Neuronal stem cell (in vitro differentiated cells): ENCODE measurements at regions not wholly inside any gene's neighbourhood (a gene's known extent, or its start where the extent isn't known, plus 50 kb on each side); places are given as distances from the start of the nearest gene placed in this dataset.

Experiments used
- DNase-seq: peaks from one replicate; pipeline ENCODE4 v3.0.0-alpha.2; 2013; ENCODE audit warnings: low spot score
- H2AFZ ChIP-seq: one replicate; pipeline ENCODE4 v1.6.1; 2013; ENCODE audit warnings: mild to moderate bottlenecking, low read length, inconsistent platforms
- H2AK5ac ChIP-seq: 2 replicates; pipeline ENCODE4 v1.6.1; 2013; ENCODE audit warnings: low read depth, mild to moderate bottlenecking, inconsistent platforms, low read length, moderate library complexity, mixed read lengths
- H2BK120ac ChIP-seq: 2 replicates; pipeline ENCODE4 v1.6.1; 2013; ENCODE audit warnings: low read depth, mild to moderate bottlenecking, inconsistent platforms, low read length, moderate library complexity, mixed read lengths
- H2BK12ac ChIP-seq: one replicate; pipeline ENCODE4 v1.6.1; 2013; ENCODE audit warnings: low read length, inconsistent platforms
- H2BK15ac ChIP-seq: 2 replicates; pipeline ENCODE4 v1.6.1; 2013; ENCODE audit warnings: mild to moderate bottlenecking, low read length, inconsistent platforms, mixed read lengths
- H2BK5ac ChIP-seq: one replicate; pipeline ENCODE4 v1.6.1; 2013; ENCODE audit warnings: inconsistent platforms, mild to moderate bottlenecking, low read length, moderate library complexity
- H3K14ac ChIP-seq: one replicate; pipeline ENCODE4 v1.6.1; 2013; ENCODE audit warnings: low read length, inconsistent platforms
- H3K18ac ChIP-seq: 2 replicates; pipeline ENCODE4 v1.6.1; 2013; ENCODE audit warnings: low read length, inconsistent platforms
- H3K23ac ChIP-seq: 2 replicates; pipeline ENCODE4 v1.6.1; 2013; ENCODE audit warnings: low read depth, mild to moderate bottlenecking, mixed read lengths, low read length, inconsistent platforms; ENCODE audit not compliant: poor library complexity
- H3K27ac ChIP-seq: replicated peaks from 3 replicates; pipeline ENCODE4 v1.5.1; 2013; ENCODE audit warnings: low read length, inconsistent platforms
- H3K27me3 ChIP-seq, 3 experiments: 2 replicates each; pipeline ENCODE4 v1.6.1; 2013; ENCODE audit warnings: low read length in 3 of 3, mild to moderate bottlenecking in 2 of 3, inconsistent platforms in 1 of 3, low read depth in 1 of 3, mixed read lengths in 1 of 3, moderate library complexity in 1 of 3; ENCODE audit not compliant: control insufficient read depth in 3 of 3, insufficient read depth in 3 of 3
- H3K36me3 ChIP-seq, 2 donors: replicated peaks in 1 of 2; 2 replicates each; pipeline ENCODE4 v1.6.1; 2013; ENCODE audit warnings: low read length in 2 of 2; ENCODE audit not compliant: control insufficient read depth in 2 of 2, insufficient read depth in 2 of 2
- H3K4ac ChIP-seq: 2 replicates; pipeline ENCODE4 v1.6.1; 2013; ENCODE audit warnings: inconsistent platforms, mild to moderate bottlenecking, low read length, moderate library complexity
- H3K4me1 ChIP-seq, 2 donors: 1 replicate in 1 of 2; 2 replicates in 1 of 2; pipeline ENCODE4 v1.6.1; 2013; ENCODE audit warnings: low read length in 2 of 2, low read depth in 1 of 2; ENCODE audit not compliant: control insufficient read depth in 2 of 2, insufficient read depth in 1 of 2
- H3K4me2 ChIP-seq: one replicate; pipeline ENCODE4 v1.6.1; 2013; ENCODE audit warnings: mild to moderate bottlenecking, low read length, inconsistent platforms; ENCODE audit not compliant: insufficient read depth, poor library complexity, severe bottlenecking
- H3K4me3 ChIP-seq, 2 donors: 2 replicates each; pipeline ENCODE4 v1.5.1; 2013; ENCODE audit warnings: low read length in 2 of 2, mild to moderate bottlenecking in 2 of 2, inconsistent platforms in 1 of 2, moderate library complexity in 1 of 2
- H3K79me1 ChIP-seq: one replicate; pipeline ENCODE4 v1.6.1; 2013; ENCODE audit warnings: low read depth, mild to moderate bottlenecking, inconsistent platforms, low read length, moderate library complexity
- H3K9ac ChIP-seq: one replicate; pipeline ENCODE4 v1.6.1; 2013; ENCODE audit warnings: mild to moderate bottlenecking, low read depth, low read length, inconsistent platforms; ENCODE audit not compliant: poor library complexity
- H3K9me3 ChIP-seq, 2 donors: replicated peaks in 1 of 2; 2 replicates each; pipeline versions ENCODE3 to v1.6.1; 2013; ENCODE audit warnings: low read length in 2 of 2, mild to moderate bottlenecking in 2 of 2, inconsistent platforms in 1 of 2, low read depth in 1 of 2, mixed read lengths in 1 of 2, moderate library complexity in 1 of 2; ENCODE audit not compliant: control insufficient read depth in 2 of 2, insufficient read depth in 1 of 2
- H4K8ac ChIP-seq: one replicate; pipeline ENCODE4 v1.6.1; 2013; ENCODE audit warnings: low read depth, mild to moderate bottlenecking, inconsistent platforms, low read length, moderate library complexity
- H4K91ac ChIP-seq: one replicate; pipeline ENCODE4 v1.6.1; 2013; ENCODE audit warnings: low read length, low read depth, mild to moderate bottlenecking, inconsistent platforms; ENCODE audit not compliant: poor library complexity
- WGBS, 2 donors: extraction: QIAGEN DNeasy Blood & Tissue Kit; methylation state at CpG; one replicate each; pipeline ENCODE4 v1.1.7; 2013; ENCODE audit warnings: missing lambda C conversion rate in 2 of 2, mixed read lengths in 1 of 2; ENCODE audit not compliant: insufficient read length in 2 of 2, insufficient replicate concordance in 1 of 2; ENCODE audit errors: extremely low coverage in 2 of 2; 5-methylcytosine and 5-hydroxymethylcytosine counted together

- Histone ChIP-seq H2BK120ac (no peak overlapping the region), H3K14ac (no peak overlapping the region)
Measured at GRCh38 chr9:100756217-100756616, 178.3 kb downstream of the CAVIN4 start.

DNA sequence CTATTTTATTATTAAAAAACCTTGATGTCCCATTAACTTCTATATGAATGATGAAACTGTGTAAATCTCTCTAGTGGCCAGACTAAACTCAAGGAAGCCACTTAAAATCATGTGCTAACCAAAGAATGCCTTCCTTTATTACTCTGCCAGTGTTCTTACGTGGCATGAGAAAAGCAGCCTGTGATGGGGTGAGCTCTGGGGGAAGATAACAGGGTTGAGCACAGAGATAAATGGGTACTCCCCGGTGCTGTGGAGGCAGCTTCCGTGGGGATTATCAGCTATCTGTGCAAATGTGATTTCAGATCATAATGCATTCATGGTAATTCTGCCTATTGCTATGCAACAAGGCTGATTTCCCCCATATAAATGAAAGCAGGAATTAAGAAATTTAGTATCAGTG lies 181.3 kb downstream of the CAVIN4 start:
- no CpG with 5 or more reads among the region's 3 CpGs for WGBS, 2 donors

More at GRCh38 chr9:100756217-100756616, 178.3 kb downstream of the CAVIN4 start:
- Histone ChIP-seq H3K4me2 (no peak overlapping the region), H3K79me1 (no peaks in the 10 kb centered on the region), H3K4me1 (no peaks in the 10 kb centered on the region), H2BK5ac (no peak overlapping the region), H3K9ac (no peak overlapping the region), H3K27ac (no peak overlapping the region), H4K8ac (no peak overlapping the region), H3K27me3 (no peaks in the 10 kb centered on the region), H3K36me3 (no peaks in the 10 kb centered on the region), H4K91ac (no peak overlapping the region), H3K18ac (no peak overlapping the region), H3K4ac (no peak overlapping the region), H3K9me3 (no peaks in the 10 kb centered on the region), H3K23ac (no peak overlapping the region), H2AK5ac (no peak overlapping the region), H3K4me3 (no peak overlapping the region), H2BK15ac (no peak overlapping the region), H2BK12ac (no peak overlapping the region), H2AFZ (no peak overlapping the region)
- DNase-seq: no peak
- no CpG with 5 or more reads among the region's 2 CpGs for WGBS, 2 donors

GRCh38 chr9:100761276-100761802 lies 183.5 kb downstream of the CAVIN4 start:
- Histone ChIP-seq H3K9me3 (no peaks in the 10 kb centered on the region), H2AFZ (no peak overlapping the region), H2BK5ac (no peak overlapping the region), H2BK120ac (no peak overlapping the region), H3K4me2 (no peak overlapping the region), H2BK15ac (no peak overlapping the region), H3K4me1 (no peaks in the 10 kb centered on the region), H3K36me3 (no peaks in the 10 kb centered on the region), H3K23ac (no peak overlapping the region), H3K14ac (no peak overlapping the region), H3K9ac (no peak overlapping the region), H3K4me3 (no peak overlapping the region), H4K8ac (no peak overlapping the region), H3K79me1 (no peaks in the 10 kb centered on the region), H3K27me3 (no peaks in the 10 kb centered on the region), H2BK12ac (no peak overlapping the region), H4K91ac (no peak overlapping the region), H2AK5ac (no peak overlapping the region), H3K4ac (no peak overlapping the region), H3K27ac (no peak overlapping the region), H3K18ac (no peak overlapping the region)
- no CpG with 5 or more reads among the region's 1 CpG for WGBS, 2 donors
- DNase-seq: no peak

More for the DNA sequence above, 181.3 kb downstream of the CAVIN4 start:
- Histone ChIP-seq H2BK5ac (no peak overlapping the region), H3K18ac (no peak overlapping the region), H2BK12ac (no peak overlapping the region), H2BK15ac (no peak overlapping the region), H2BK120ac (no peak overlapping the region), H3K79me1 (no peaks in the 10 kb centered on the region), H2AK5ac (no peak overlapping the region), H3K9ac (no peak overlapping the region), H3K27me3 (no peaks in the 10 kb centered on the region), H4K8ac (no peak overlapping the region), H4K91ac (no peak overlapping the region), H3K4me1 (no peaks in the 10 kb centered on the region), H3K36me3 (no peaks in the 10 kb centered on the region), H3K9me3 (no peaks in the 10 kb centered on the region), H3K4me3 (no peak overlapping the region), H3K27ac (no peak overlapping the region), H3K23ac (no peak overlapping the region), H3K14ac (no peak overlapping the region), H3K4ac (no peak overlapping the region), H2AFZ (no peak overlapping the region), H3K4me2 (no peak overlapping the region)
- no peak for DNase-seq

DNA sequence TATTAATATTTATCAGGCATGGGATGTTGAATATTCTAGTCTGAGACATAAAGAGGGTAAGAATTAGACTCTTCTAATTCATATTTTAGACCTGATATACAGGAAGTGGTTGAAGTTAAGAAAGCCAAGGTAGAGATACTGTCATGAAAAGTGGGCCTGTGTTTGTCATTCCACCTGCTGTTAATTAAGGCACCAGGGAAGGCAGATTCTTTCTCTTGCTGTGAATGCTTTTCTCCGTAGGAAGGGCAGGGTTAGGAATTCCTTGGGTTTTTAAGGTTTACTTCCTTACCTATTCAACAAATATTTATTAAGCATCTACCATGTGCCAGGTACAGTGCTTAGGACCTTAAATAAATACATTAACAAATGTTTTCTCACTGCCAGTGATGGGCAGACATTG lies 196.4 kb downstream of the CAVIN4 start:
- no peak overlapping the region for H3K4ac ChIP-seq
- H2BK5ac ChIP-seq: no peak overlapping the region
- no peaks in the 10 kb centered on the region for H3K27me3 ChIP-seq
- no peak overlapping the region for H3K27ac ChIP-seq
- H3K4me1 ChIP-seq: peaks cover 0 to 3% of the 10 kb centered on the region in 2 donors
- H3K9me3 ChIP-seq: no peaks in the 10 kb centered on the region
- WGBS, 2 donors: no CpG with 5 or more reads among the region's 1 CpG
- no peak overlapping the region for H3K23ac ChIP-seq
- no peak overlapping the region for H2AFZ ChIP-seq
- no peak overlapping the region for H3K9ac ChIP-seq
- H2BK12ac ChIP-seq: no peak overlapping the region
- H3K4me2 ChIP-seq: no peak overlapping the region
- H2AK5ac ChIP-seq: no peak overlapping the region
- H3K14ac ChIP-seq: no peak overlapping the region
- no peak overlapping the region for H3K18ac ChIP-seq
- no peak for DNase-seq
- H2BK15ac ChIP-seq: no peak overlapping the region
- H4K91ac ChIP-seq: no peak overlapping the region
- no peaks in the 10 kb centered on the region for H3K79me1 ChIP-seq
- no peaks in the 10 kb centered on the region for H3K36me3 ChIP-seq
- no peak overlapping the region for H4K8ac ChIP-seq
- H3K4me3 ChIP-seq: no peak overlapping the region
- H2BK120ac ChIP-seq: no peak overlapping the region
